OCI-LY1 (cell line): ENCODE measurements at regions not wholly inside any gene's neighbourhood (a gene's known extent, or its start where the extent isn't known, plus 50 kb on each side); places are given as distances from the start of the nearest gene placed in this dataset.

Experiments
- EZH2 ChIP-seq: fragments of 200-600 bp; sonication (generic), shearing (Covaris generic); IDR thresholded peaks from 2 replicates; pipeline ENCODE4 v1.8.0; 2017; ENCODE audit warnings: borderline replicate concordance, mixed run types, mild to moderate bottlenecking, antibody characterized with exemption, low read length, moderate library complexity, mixed read lengths
- TF ChIP-seq, protein P1 (sequence below): fragments of 200-600 bp; sonication (generic), shearing (Covaris generic); IDR thresholded peaks from 2 replicates; pipeline ENCODE4 v1.5.1; 2017; ENCODE audit warnings: mild to moderate bottlenecking, antibody characterized with exemption, low read length, moderate library complexity, mixed read lengths

- TF ChIP-seq, protein P1, sequence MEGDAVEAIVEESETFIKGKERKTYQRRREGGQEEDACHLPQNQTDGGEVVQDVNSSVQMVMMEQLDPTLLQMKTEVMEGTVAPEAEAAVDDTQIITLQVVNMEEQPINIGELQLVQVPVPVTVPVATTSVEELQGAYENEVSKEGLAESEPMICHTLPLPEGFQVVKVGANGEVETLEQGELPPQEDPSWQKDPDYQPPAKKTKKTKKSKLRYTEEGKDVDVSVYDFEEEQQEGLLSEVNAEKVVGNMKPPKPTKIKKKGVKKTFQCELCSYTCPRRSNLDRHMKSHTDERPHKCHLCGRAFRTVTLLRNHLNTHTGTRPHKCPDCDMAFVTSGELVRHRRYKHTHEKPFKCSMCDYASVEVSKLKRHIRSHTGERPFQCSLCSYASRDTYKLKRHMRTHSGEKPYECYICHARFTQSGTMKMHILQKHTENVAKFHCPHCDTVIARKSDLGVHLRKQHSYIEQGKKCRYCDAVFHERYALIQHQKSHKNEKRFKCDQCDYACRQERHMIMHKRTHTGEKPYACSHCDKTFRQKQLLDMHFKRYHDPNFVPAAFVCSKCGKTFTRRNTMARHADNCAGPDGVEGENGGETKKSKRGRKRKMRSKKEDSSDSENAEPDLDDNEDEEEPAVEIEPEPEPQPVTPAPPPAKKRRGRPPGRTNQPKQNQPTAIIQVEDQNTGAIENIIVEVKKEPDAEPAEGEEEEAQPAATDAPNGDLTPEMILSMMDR: no peak
- TF ChIP-seq EZH2: no peak
These were observed 362.4 kb downstream of the KCTD12 start for GRCh38 chr13:76523740-76524340.
